Left lung (tissue), 4 donors: ENCODE measurements at regions not wholly inside any gene's neighbourhood (a gene's known extent, or its start where the extent isn't known, plus 50 kb on each side); places are given as distances from the start of the nearest gene placed in this dataset.

ENCODE experiments used
- ATAC-seq: fragments of 200-7000 bp; cut with Tn5 transposase; one replicate; pipeline ENCODE4 v1.9.1; 2020; ENCODE audit warnings: moderate library complexity
- DNase-seq, 4 donors: peaks; one replicate each; pipeline ENCODE4 v3.0.0-alpha.2; 2013 to 2020
- H3K27ac ChIP-seq, 2 donors: fragments of 200-600 bp; sonication (generic) in 1 of 2; one replicate each; pipeline versions ENCODE4 v1.5.0 to v1.8.0; 2020 to 2021
- H3K27me3 ChIP-seq, 2 donors: fragments of 200-600 bp; sonication (generic) in 1 of 2; one replicate each; pipeline versions ENCODE4 v1.5.0 to v1.8.0; 2020 to 2021
- H3K36me3 ChIP-seq, 2 donors: fragments of 200-600 bp; sonication (generic) in 1 of 2; one replicate each; pipeline versions ENCODE4 v1.5.0 to v1.8.0; 2020 to 2021
- H3K4me1 ChIP-seq, 2 donors: fragments of 200-600 bp; one replicate each; pipeline ENCODE4 v1.8.0; 2021
- H3K4me3 ChIP-seq, 2 donors: fragments of 200-600 bp; sonication (generic) in 1 of 2; one replicate each; pipeline versions ENCODE4 v1.5.0 to v1.8.0; 2020 to 2021; ENCODE audit warnings: mild to moderate bottlenecking in 1 of 2
- H3K9me3 ChIP-seq, 2 donors: fragments of 200-600 bp; sonication (generic) in 1 of 2; one replicate each; pipeline versions ENCODE4 v1.5.0 to v1.8.0; 2020 to 2021
- intact Hi-C, 2 donors: fragments of 100-400 bp; cut with DNase I; formaldehyde crosslinking; loops; one replicate each; pipeline versions ENCODE4 v1.11.2 to v1.14.2; 2022
- TF ChIP-seq, protein P1 (sequence below), 2 donors: fragments of 200-600 bp; sonication (generic) in 1 of 2; IDR thresholded peaks; one replicate each; pipeline versions ENCODE4 v1.5.0 to v1.8.0; 2021; ENCODE audit warnings: antibody characterized with exemption in 2 of 2
- donor health status: DM: no; HTN: yes; CAD: no.
- donor health status: DM: no; HTN: no; CAD: no.

DNA sequence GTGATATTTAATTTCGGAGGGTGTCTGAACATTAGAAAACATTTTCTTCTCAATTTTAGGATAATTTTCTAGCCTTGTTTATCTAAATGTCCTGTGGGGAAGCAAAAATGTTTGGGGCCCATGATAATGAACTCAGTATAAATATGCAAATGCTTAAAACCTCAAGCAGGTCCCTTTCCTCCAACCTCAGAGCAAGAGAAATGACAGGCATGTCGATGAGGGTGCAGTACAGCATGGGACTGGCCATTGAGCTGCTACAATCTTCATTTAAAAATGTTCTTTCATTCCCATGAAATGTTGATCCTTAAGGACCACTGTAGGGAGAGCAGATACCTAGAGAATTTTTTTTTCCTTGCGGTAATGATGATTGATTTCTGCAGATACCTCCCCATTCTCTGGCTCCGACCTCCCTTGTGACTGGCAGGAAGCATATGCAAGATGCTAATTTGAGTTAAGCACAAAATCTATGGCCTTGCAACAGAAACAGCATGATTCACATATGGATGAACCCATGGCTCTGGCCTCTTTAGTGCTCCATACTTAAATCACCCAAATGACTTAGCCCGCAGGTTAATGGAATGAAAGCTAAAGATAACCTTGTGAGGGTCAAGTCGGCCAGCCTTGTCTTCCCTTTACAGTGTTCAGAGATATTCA lies 243.3 kb downstream of the SOX4 start:
- peaks cover 0 to 4% of the 10 kb centered on the region in 2 donors for H3K4me1 ChIP-seq
- intact Hi-C loops: no loop called here
- TF ChIP-seq, protein P1, sequence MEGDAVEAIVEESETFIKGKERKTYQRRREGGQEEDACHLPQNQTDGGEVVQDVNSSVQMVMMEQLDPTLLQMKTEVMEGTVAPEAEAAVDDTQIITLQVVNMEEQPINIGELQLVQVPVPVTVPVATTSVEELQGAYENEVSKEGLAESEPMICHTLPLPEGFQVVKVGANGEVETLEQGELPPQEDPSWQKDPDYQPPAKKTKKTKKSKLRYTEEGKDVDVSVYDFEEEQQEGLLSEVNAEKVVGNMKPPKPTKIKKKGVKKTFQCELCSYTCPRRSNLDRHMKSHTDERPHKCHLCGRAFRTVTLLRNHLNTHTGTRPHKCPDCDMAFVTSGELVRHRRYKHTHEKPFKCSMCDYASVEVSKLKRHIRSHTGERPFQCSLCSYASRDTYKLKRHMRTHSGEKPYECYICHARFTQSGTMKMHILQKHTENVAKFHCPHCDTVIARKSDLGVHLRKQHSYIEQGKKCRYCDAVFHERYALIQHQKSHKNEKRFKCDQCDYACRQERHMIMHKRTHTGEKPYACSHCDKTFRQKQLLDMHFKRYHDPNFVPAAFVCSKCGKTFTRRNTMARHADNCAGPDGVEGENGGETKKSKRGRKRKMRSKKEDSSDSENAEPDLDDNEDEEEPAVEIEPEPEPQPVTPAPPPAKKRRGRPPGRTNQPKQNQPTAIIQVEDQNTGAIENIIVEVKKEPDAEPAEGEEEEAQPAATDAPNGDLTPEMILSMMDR (IDR thresholded peaks at IDR 0.05): no peak
- H3K27ac ChIP-seq: no peak overlapping the region
- no peaks in the 10 kb centered on the region for H3K9me3 ChIP-seq
- no peaks in the 10 kb centered on the region for H3K27me3 ChIP-seq
- DNase-seq: no peak
- no peak for ATAC-seq
- no peak overlapping the region for H3K4me3 ChIP-seq
- no peaks in the 10 kb centered on the region for H3K36me3 ChIP-seq

DNA sequence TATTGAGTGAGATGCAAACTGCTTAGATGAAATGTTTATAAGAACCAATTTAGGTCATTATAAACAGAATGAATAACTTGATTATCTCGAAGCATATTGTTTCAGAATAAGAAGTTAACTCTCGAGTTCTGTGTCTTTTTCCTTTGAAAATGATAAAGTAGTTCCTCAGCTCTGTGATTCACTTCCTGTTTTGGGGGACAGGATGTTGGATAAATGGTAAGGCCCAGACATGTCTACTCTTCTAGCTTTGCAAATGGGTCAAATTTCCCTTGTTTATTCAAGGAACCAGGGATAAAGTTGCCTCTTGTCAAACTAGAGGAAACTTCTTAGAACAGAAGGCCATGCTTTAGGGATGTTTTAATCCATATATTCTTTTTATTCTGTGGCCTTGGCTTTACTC lies 246.9 kb downstream of the SOX4 start:
- intact Hi-C loops: no loop called here
- Histone ChIP-seq H3K4me3 (no peak overlapping the region), H3K27ac (peak overlapping the region in 1 of 2 donors; percentile 2), H3K4me1 (peaks cover 0 to 6% of the 10 kb centered on the region in 2 donors), H3K27me3 (no peaks in the 10 kb centered on the region), H3K9me3 (no peaks in the 10 kb centered on the region), H3K36me3 (no peaks in the 10 kb centered on the region)
- DNase-seq (no peak), ATAC-seq (no peak)
- TF ChIP-seq, protein P1 (IDR thresholded peaks at IDR 0.05): no peak

DNA sequence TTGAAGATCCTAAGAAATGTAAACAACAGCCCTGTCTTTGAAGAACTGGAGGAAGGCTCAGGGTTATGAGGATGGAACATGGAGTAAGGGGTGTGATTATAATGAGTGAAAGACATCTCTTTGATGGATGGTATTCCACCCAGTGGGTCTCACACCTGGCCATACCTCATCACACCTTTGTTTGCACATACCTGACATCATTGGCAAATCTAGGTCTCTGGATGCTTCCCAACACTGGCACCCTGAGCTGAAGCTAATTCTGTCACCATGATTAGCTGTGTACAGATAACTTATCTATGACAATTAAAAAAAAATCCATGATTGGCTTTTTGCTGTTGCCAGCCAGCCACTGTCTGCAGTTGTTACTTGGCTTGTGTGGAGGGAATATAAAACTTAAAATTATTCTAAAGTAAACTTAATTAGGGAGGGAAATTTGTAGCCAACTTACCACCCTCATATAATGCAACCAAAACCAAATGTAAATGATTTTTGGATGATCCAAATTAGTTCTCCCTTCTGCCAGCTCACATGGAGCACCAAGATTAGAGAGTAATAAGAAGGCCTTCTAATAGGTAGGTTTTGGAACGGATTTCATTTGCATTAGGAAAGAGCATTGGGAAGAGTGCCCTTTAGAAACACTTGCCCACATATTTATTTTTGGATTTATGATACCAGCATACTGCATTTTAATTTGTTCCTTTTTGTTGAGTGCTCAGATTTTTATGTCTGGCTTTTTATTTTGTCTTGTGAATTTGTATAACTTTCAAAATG lies 249.5 kb downstream of the SOX4 start:
- no peaks in the 10 kb centered on the region for H3K27me3 ChIP-seq
- peak; percentile 24 for ATAC-seq
- TF ChIP-seq, protein P1 (IDR thresholded peaks at IDR 0.05): no peak
- H3K36me3 ChIP-seq: no peaks in the 10 kb centered on the region
- H3K27ac ChIP-seq: no peak overlapping the region
- H3K9me3 ChIP-seq: no peaks in the 10 kb centered on the region
- intact Hi-C loops: no loop called here
- no peak for DNase-seq
- peaks cover 7 to 25% of the 10 kb centered on the region in 2 donors for H3K4me1 ChIP-seq
- H3K4me3 ChIP-seq: no peak overlapping the region

DNA sequence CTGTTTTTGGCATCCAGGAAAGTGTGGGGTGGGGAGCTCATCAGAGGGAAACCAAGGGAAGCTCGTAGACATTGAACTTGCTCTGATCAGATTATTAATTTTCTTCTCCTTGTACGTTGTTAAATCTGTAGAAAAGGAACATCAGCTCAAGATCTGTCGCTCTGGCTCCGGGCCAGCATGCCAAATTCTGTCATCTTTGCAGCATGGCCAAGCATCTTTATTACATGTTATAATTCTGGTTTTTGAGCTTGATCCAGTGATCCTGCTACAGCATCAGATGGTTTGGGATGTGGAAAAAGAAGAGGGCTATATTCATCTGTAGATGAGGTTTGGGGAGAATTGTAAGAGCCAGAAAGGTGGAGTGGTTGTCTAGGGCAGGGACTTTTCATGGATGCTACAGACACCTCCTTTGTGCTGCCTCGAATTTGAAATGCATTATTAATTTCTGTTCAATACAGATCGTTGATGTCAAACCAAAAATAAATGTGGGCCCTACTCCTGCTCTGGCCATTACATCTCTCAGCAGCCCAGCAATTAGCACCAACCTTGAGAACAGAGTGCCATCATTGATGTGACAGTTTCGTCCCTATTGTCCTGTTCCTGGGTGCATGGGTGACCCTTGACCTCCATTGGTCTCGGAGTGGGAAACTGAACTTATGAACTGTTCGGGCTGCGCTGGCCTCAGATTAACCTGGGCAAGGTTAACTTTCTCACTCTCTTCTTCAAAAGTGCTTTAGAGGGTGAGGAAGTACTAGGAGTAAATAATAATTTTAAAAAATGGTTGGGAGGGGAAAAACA lies 250.8 kb downstream of the SOX4 start:
- DNase-seq (no peak), ATAC-seq (no peak)
- Histone ChIP-seq H3K9me3 (no peaks in the 10 kb centered on the region), H3K36me3 (no peaks in the 10 kb centered on the region), H3K4me1 (peaks cover 7 to 25% of the 10 kb centered on the region in 2 donors), H3K27me3 (no peaks in the 10 kb centered on the region), H3K27ac (no peak overlapping the region), H3K4me3 (no peak overlapping the region)
- intact Hi-C loops: no loop called here
- TF ChIP-seq, protein P1 (IDR thresholded peaks at IDR 0.05): no peak

DNA sequence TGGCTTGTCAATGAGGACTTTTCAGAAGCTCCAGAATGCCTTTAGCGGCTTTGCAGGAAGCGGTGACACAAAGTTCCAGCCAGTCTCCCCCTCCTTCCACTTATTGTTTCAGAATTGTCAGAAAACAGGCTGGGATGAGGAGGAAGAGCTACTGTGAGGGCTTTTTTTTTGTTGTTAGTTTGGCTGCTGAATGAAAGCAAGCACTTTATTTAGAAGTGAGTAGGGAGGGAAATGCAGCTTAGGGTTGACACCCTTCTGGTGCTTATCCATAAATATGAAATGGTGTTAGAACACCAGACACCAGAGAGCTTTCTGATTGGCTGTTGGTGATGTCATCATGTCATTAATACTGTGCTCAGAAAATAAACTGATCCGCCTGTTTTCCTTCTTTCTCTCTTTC lies 251.5 kb downstream of the SOX4 start:
- intact Hi-C loops: no loop called here
- DNase-seq: peak in 1 of 4 donors; percentile 26
- H3K27me3 ChIP-seq: no peaks in the 10 kb centered on the region
- H3K4me3 ChIP-seq: no peak overlapping the region
- no peaks in the 10 kb centered on the region for H3K9me3 ChIP-seq
- TF ChIP-seq, protein P1 (IDR thresholded peaks at IDR 0.05): no peak
- H3K4me1 ChIP-seq: peaks cover 7 to 25% of the 10 kb centered on the region in 2 donors
- no peak overlapping the region for H3K27ac ChIP-seq
- ATAC-seq: no peak
- H3K36me3 ChIP-seq: no peaks in the 10 kb centered on the region
